GM12892 (cell line): ENCODE measurements at regions not wholly inside any gene's neighbourhood (a gene's known extent, or its start where the extent isn't known, plus 50 kb on each side); places are given as distances from the start of the nearest gene placed in this dataset.

Source experiments
- POLR2A ChIP-seq: IDR thresholded peaks from 2 replicates; pipeline ENCODE4 v1.6.1; 2011; ENCODE audit warnings: low read depth, low read length, control low read depth
- POLR2AphosphoS5 ChIP-seq: IDR thresholded peaks from 2 replicates; pipeline ENCODE4 v1.6.1; 2011; ENCODE audit warnings: low read depth, low read length, control low read depth
- TAF1 ChIP-seq: IDR thresholded peaks from 2 replicates; pipeline ENCODE4 v1.6.1; 2011; ENCODE audit warnings: low read depth, mild to moderate bottlenecking, control low read depth, low read length, borderline replicate concordance

GRCh38 chr3:103953796-103954195 lies 1412.9 kb upstream of the ALCAM start:
- TF ChIP-seq POLR2A (no peak), POLR2AphosphoS5 (no peak), TAF1 (no peak)
